Parathyroid adenoma (tissue), 2 donors: ENCODE measurements at regions not wholly inside any gene's neighbourhood (a gene's known extent, or its start where the extent isn't known, plus 50 kb on each side); places are given as distances from the start of the nearest gene placed in this dataset.

ENCODE experiments used
- H2AFZ ChIP-seq: fragments of 300-600 bp; sonication (generic); one replicate; pipeline ENCODE4 v1.7.0; 2017; ENCODE audit warnings: antibody characterized with exemption, mild to moderate bottlenecking
- H3K27ac ChIP-seq: fragments of 300-600 bp; sonication (generic); one replicate; pipeline ENCODE4 v1.7.0; 2017
- H3K27me3 ChIP-seq: fragments of 300-600 bp; sonication (generic); one replicate; pipeline ENCODE4 v1.7.0; 2017; ENCODE audit warnings: low read length; ENCODE audit not compliant: control insufficient read depth, insufficient read depth
- H3K36me3 ChIP-seq: fragments of 300-600 bp; sonication (generic); one replicate; pipeline ENCODE4 v1.7.0; 2017; ENCODE audit warnings: low read length; ENCODE audit not compliant: control insufficient read depth, insufficient read depth
- H3K4me1 ChIP-seq: fragments of 300-600 bp; sonication (generic); one replicate; pipeline ENCODE4 v1.7.0; 2017; ENCODE audit warnings: control low read depth
- H3K4me2 ChIP-seq: fragments of 300-600 bp; sonication (generic); one replicate; pipeline ENCODE4 v1.7.0; 2017; ENCODE audit warnings: low read length
- H3K4me3 ChIP-seq: fragments of 300-600 bp; sonication (generic); one replicate; pipeline ENCODE4 v1.7.0; 2017; ENCODE audit warnings: low read depth, low read length
- H3K79me2 ChIP-seq: fragments of 300-600 bp; sonication (generic); one replicate; pipeline ENCODE4 v1.7.0; 2017; ENCODE audit warnings: control low read depth
- H3K9ac ChIP-seq: fragments of 300-600 bp; sonication (generic); one replicate; pipeline ENCODE4 v1.7.0; 2017; ENCODE audit warnings: mild to moderate bottlenecking
- H3K9me3 ChIP-seq: fragments of 300-600 bp; sonication (generic); one replicate; pipeline ENCODE4 v1.7.0; 2017; ENCODE audit warnings: low read length; ENCODE audit not compliant: control insufficient read depth
- CTCF ChIP-seq: fragments of 300-600 bp; sonication (generic); IDR thresholded peaks from one replicate; pipeline ENCODE4 v1.7.0; 2017; ENCODE audit warnings: antibody characterized with exemption, mild to moderate bottlenecking
- donor health status: primary hyperparathyroidism.

GRCh38 chr11:116394022-116394421, 378.8 kb downstream of the BUD13 start:
- TF ChIP-seq CTCF = no peak
- Histone ChIP-seq H3K9ac (no peak overlapping the region), H2AFZ (no peak overlapping the region), H3K36me3 (no peaks in the 10 kb centered on the region), H3K9me3 (no peaks in the 10 kb centered on the region), H3K4me1 (no peaks in the 10 kb centered on the region), H3K27me3 (no peaks in the 10 kb centered on the region), H3K4me3 (no peak overlapping the region), H3K79me2 (no peaks in the 10 kb centered on the region), H3K27ac (no peak overlapping the region), H3K4me2 (no peak overlapping the region)

GRCh38 chr11:116390963-116391362, 381.8 kb downstream of the BUD13 start:
- H3K27ac ChIP-seq = no peak overlapping the region
- no peak for TF ChIP-seq CTCF
- no peaks in the 10 kb centered on the region for H3K36me3 ChIP-seq
- no peaks in the 10 kb centered on the region for H3K4me1 ChIP-seq
- H3K4me2 ChIP-seq = no peak overlapping the region
- no peak overlapping the region for H3K4me3 ChIP-seq
- H3K9ac ChIP-seq = no peak overlapping the region
- H3K9me3 ChIP-seq = no peaks in the 10 kb centered on the region
- no peak overlapping the region for H2AFZ ChIP-seq
- no peaks in the 10 kb centered on the region for H3K27me3 ChIP-seq
- no peaks in the 10 kb centered on the region for H3K79me2 ChIP-seq

- no peak for TF ChIP-seq CTCF
These were observed 384.6 kb downstream of the BUD13 start for GRCh38 chr11:116388146-116388545.

GRCh38 chr11:116387641-116388040, 385.1 kb downstream of the BUD13 start:
- Histone ChIP-seq H3K9ac (no peak overlapping the region), H3K27me3 (no peaks in the 10 kb centered on the region), H3K9me3 (no peaks in the 10 kb centered on the region), H3K79me2 (no peaks in the 10 kb centered on the region), H3K36me3 (no peaks in the 10 kb centered on the region), H3K27ac (no peak overlapping the region), H3K4me3 (no peak overlapping the region), H2AFZ (no peak overlapping the region), H3K4me1 (no peaks in the 10 kb centered on the region), H3K4me2 (no peak overlapping the region)
- TF ChIP-seq CTCF = no peak

More at GRCh38 chr11:116388146-116388545, 384.6 kb downstream of the BUD13 start:
- no peak overlapping the region for H3K9ac ChIP-seq
- no peak overlapping the region for H3K4me2 ChIP-seq
- no peak overlapping the region for H3K27ac ChIP-seq
- no peak overlapping the region for H2AFZ ChIP-seq
- H3K27me3 ChIP-seq = no peaks in the 10 kb centered on the region
- no peaks in the 10 kb centered on the region for H3K4me1 ChIP-seq
- H3K4me3 ChIP-seq = no peak overlapping the region
- H3K9me3 ChIP-seq = no peaks in the 10 kb centered on the region
- no peaks in the 10 kb centered on the region for H3K79me2 ChIP-seq
- no peaks in the 10 kb centered on the region for H3K36me3 ChIP-seq

- Histone ChIP-seq H3K9ac (no peak overlapping the region), H3K4me3 (no peak overlapping the region), H3K79me2 (no peaks in the 10 kb centered on the region), H3K27ac (no peak overlapping the region), H2AFZ (no peak overlapping the region), H3K4me2 (no peak overlapping the region), H3K9me3 (no peaks in the 10 kb centered on the region), H3K36me3 (no peaks in the 10 kb centered on the region), H3K27me3 (no peaks in the 10 kb centered on the region), H3K4me1 (no peaks in the 10 kb centered on the region)
- TF ChIP-seq CTCF = no peak
These were observed 386.6 kb downstream of the BUD13 start for GRCh38 chr11:116386118-116386699.
